ENCODE measurements at regions not wholly inside any gene's neighbourhood (a gene's known extent, or its start where the extent isn't known, plus 50 kb on each side); places are given as distances from the start of the nearest gene placed in this dataset.
"Not testable (repeated sequence)": the region's sequence is repeated elsewhere in the genome, so short reads cannot be mapped to it uniquely, and the experiment has no call there.

DNA sequence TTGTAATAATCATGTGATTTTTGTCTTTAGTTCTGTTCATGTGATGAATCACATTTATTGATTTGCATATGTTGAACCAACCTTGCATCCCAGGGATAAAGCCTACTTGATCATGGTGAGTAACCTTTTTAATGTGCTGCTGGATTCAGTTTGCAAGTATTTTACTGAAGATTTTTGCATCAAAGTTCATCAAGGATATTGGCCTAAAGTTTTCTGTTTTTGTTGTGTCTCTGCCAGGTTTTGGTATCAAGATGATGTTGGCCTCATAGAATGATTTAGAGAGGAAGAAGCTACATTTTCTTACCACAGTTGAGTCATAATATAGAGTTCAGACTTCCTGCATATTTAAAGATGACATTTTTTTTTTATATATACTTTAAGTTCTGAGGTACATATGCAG is 455.9 kb downstream of the PLPP3 start:
- intact Hi-C loops (cut with DNase I), result no loop called here
- Histone ChIP-seq H3K9me3 (peaks cover 0 to 6% (median 0%) of the 10 kb centered on the region in 4 donors), H3K36me3 (no peaks in the 10 kb centered on the region), H3K4me1 (no peaks in the 10 kb centered on the region), H3K4me3 (no peak overlapping the region), H3K27ac (replicated peaks in 1 of 4) (no peak overlapping the region), H3K27me3 (no peaks in the 10 kb centered on the region)
- TF ChIP-seq POLR2AphosphoS5 (IDR thresholded peaks at IDR 0.05), result no peak
- no peak for TF ChIP-seq POLR2A (IDR thresholded peaks at IDR 0.05; ENCODE audit: low read depth)
- TF ChIP-seq EP300 (IDR thresholded peaks at IDR 0.05), result no peak
- TF ChIP-seq, protein P1, sequence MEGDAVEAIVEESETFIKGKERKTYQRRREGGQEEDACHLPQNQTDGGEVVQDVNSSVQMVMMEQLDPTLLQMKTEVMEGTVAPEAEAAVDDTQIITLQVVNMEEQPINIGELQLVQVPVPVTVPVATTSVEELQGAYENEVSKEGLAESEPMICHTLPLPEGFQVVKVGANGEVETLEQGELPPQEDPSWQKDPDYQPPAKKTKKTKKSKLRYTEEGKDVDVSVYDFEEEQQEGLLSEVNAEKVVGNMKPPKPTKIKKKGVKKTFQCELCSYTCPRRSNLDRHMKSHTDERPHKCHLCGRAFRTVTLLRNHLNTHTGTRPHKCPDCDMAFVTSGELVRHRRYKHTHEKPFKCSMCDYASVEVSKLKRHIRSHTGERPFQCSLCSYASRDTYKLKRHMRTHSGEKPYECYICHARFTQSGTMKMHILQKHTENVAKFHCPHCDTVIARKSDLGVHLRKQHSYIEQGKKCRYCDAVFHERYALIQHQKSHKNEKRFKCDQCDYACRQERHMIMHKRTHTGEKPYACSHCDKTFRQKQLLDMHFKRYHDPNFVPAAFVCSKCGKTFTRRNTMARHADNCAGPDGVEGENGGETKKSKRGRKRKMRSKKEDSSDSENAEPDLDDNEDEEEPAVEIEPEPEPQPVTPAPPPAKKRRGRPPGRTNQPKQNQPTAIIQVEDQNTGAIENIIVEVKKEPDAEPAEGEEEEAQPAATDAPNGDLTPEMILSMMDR (IDR thresholded peaks at IDR 0.05), result no peak
- DNase-seq (ENCODE audit: extremely low spot score), result no peak

DNA sequence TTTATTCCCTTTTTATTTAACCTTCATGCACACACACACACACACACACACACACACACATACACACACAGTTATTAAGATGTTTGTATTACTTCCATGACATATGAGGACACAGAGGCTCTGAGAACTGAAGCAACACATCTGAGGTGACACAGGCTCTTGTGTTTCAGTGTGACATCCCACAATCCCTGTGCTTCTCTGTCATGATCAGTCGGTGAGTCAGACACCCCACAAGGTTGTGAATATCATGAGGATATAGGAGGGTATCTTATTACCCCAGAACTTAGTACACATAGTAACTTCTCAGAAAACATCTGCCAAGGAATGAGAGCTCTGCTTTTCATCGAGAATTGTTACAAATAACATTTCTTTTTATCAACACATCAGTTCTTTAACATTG is 459.3 kb downstream of the PLPP3 start:
- 73% methylated on average over 2 of the region's 2 CpGs for WGBS
- no peak for TF ChIP-seq POLR2AphosphoS5 (IDR thresholded peaks at IDR 0.05)
- no peak for TF ChIP-seq EP300 (IDR thresholded peaks at IDR 0.05)
- TF ChIP-seq, protein P1 (IDR thresholded peaks at IDR 0.05), result no peak
- no peak for TF ChIP-seq POLR2A (IDR thresholded peaks at IDR 0.05; ENCODE audit: low read depth)
- no peak overlapping the region for H3K27ac ChIP-seq (replicated peaks in 1 of 4)
- intact Hi-C loops (cut with DNase I), result no loop called here
- H3K4me1 ChIP-seq, result no peaks in the 10 kb centered on the region
- H3K27me3 ChIP-seq, result no peaks in the 10 kb centered on the region
- peaks cover 0 to 6% (median 0%) of the 10 kb centered on the region in 4 donors for H3K9me3 ChIP-seq
- H3K36me3 ChIP-seq, result no peaks in the 10 kb centered on the region
- no peak for DNase-seq (ENCODE audit: extremely low spot score)
- H3K4me3 ChIP-seq, result no peak overlapping the region

DNA sequence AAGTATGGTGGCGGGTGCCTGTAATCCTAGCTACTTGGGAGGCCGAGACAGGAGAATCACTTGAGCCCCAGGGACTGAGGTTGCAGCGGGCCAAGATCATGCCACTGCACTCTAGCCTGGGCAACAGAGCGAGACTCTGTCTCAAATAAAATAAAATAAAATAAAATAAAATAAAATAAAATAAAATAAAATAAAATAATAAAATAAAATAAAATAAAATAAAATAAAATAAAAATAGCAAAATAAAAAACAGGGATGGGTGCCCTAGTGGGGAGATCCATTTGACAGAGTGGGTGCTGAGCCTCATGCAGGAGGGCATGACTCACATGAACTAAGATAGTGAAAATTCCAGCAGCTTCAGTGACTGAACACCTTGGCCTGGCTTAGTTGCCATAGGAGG is 460.7 kb downstream of the PLPP3 start:
- H3K36me3 ChIP-seq; H3K9me3 ChIP-seq; H3K4me1 ChIP-seq; intact Hi-C loops (cut with DNase I); H3K27ac ChIP-seq (replicated peaks in 1 of 4); H3K4me3 ChIP-seq; DNase-seq (ENCODE audit: extremely low spot score); H3K27me3 ChIP-seq: not testable (repeated sequence)
- WGBS, result 90% methylated on average over 4 of the region's 4 CpGs

GRCh38 chr1:56115701-56116100 is 463.7 kb downstream of the PLPP3 start:
- H3K27ac ChIP-seq (replicated peaks in 1 of 4), result no peak overlapping the region
- no peak overlapping the region for H3K4me3 ChIP-seq
- peaks cover 0 to 4% (median 0%) of the 10 kb centered on the region in 4 donors for H3K9me3 ChIP-seq
- TF ChIP-seq POLR2A (IDR thresholded peaks at IDR 0.05; ENCODE audit: low read depth), result no peak
- TF ChIP-seq, protein P1 (IDR thresholded peaks at IDR 0.05), result no peak
- TF ChIP-seq POLR2AphosphoS5 (IDR thresholded peaks at IDR 0.05), result no peak
- no peak for TF ChIP-seq EP300 (IDR thresholded peaks at IDR 0.05)
- no peaks in the 10 kb centered on the region for H3K27me3 ChIP-seq
- no peaks in the 10 kb centered on the region for H3K4me1 ChIP-seq
- WGBS, result 93% methylated on average over 3 of the region's 3 CpGs
- DNase-seq (ENCODE audit: extremely low spot score), result no peak
- no peaks in the 10 kb centered on the region for H3K36me3 ChIP-seq
- intact Hi-C loops (cut with DNase I), result no loop called here

DNA sequence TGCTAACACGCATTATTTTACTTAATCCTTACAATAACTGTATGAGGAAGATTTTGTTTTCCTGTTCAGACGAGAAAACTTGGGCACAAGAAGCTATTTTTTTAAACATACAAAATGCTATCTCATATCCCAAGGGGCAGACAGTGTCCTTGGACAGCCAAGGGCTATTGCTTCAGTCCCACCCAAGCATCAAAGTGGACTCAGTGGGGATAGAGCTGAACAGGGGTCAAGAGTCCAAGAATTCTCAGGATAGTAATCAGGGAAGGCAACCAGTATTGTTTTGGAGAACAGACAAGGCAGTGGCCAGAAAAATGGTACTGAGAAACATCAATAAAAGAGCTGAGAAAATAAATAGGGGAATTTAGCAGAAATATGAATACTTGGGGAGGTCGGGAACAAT is 465.7 kb downstream of the PLPP3 start:
- no peak overlapping the region for H3K4me3 ChIP-seq
- H3K36me3 ChIP-seq, result no peaks in the 10 kb centered on the region
- TF ChIP-seq POLR2A (IDR thresholded peaks at IDR 0.05; ENCODE audit: low read depth), result no peak
- no peak for TF ChIP-seq POLR2AphosphoS5 (IDR thresholded peaks at IDR 0.05)
- no peak for TF ChIP-seq EP300 (IDR thresholded peaks at IDR 0.05)
- TF ChIP-seq, protein P1 (IDR thresholded peaks at IDR 0.05), result no peak
- DNase-seq (ENCODE audit: extremely low spot score), result no peak
- intact Hi-C loops (cut with DNase I), result no loop called here
- 72% methylated on average over 3 of the region's 3 CpGs for WGBS
- no peaks in the 10 kb centered on the region for H3K27me3 ChIP-seq
- peaks cover 0 to 4% (median 0%) of the 10 kb centered on the region in 4 donors for H3K9me3 ChIP-seq
- no peaks in the 10 kb centered on the region for H3K4me1 ChIP-seq
- no peak overlapping the region for H3K27ac ChIP-seq (replicated peaks in 1 of 4)
